Activated naive CD8-positive, alpha-beta T cell treated with anti-CD3 and anti-CD28 coated beads, Interleukin-2, amount 10 ng/mL, durations not matched to agents 7 days and 5 days (primary cell): ENCODE measurements at regions not wholly inside any gene's neighbourhood (a gene's known extent, or its start where the extent isn't known, plus 50 kb on each side); places are given as distances from the start of the nearest gene placed in this dataset.

Source experiments
- ATAC-seq: fragments of 150-1000 bp; cut with Tn5 transposase; one replicate; pipeline ENCODE4 v1.10.0; 2021; ENCODE audit warnings: low read depth, moderate library complexity
- POLR2A ChIA-PET: fragments of 350-600 bp; sonication (Branson Sonifier 250); formaldehyde crosslinking; loops from one replicate; lab custom pipeline; 2021; ENCODE audit warnings: antibody characterized with exemption; lab: Charles Lee
- DNase-seq: peaks from one replicate; pipeline ENCODE4 v3.0.0; 2021
- H3K27ac Mint-ChIP-seq: one replicate; pipeline ENCODE4 v1.8.0; 2022; ENCODE audit warnings: mild to moderate bottlenecking, mixed read lengths
- H3K27me3 Mint-ChIP-seq: one replicate; pipeline ENCODE4 v1.8.0; 2022; ENCODE audit warnings: mild to moderate bottlenecking, moderate library complexity, mixed read lengths
- H3K36me3 Mint-ChIP-seq: one replicate; pipeline ENCODE4 v1.8.0; 2021; ENCODE audit warnings: mild to moderate bottlenecking, mixed read lengths
- H3K4me1 Mint-ChIP-seq: one replicate; pipeline ENCODE4 v1.8.0; 2021; ENCODE audit warnings: mixed read lengths
- H3K4me3 Mint-ChIP-seq: one replicate; pipeline ENCODE4 v1.8.0; 2022; ENCODE audit warnings: mild to moderate bottlenecking, moderate library complexity, mixed read lengths
- H3K9me3 Mint-ChIP-seq: one replicate; pipeline ENCODE4 v1.8.0; 2021; ENCODE audit warnings: mixed read lengths

GRCh38 chr13:111844222-111844671, 222.7 kb upstream of the SOX1 start:
- peaks cover 1% of the 10 kb centered on the region for H3K9me3 Mint-ChIP-seq
- no peaks in the 10 kb centered on the region for H3K36me3 Mint-ChIP-seq
- no peak overlapping the region for H3K4me3 Mint-ChIP-seq
- POLR2A ChIA-PET: no interaction called here
- no peaks in the 10 kb centered on the region for H3K4me1 Mint-ChIP-seq
- ATAC-seq: no peak
- no peak overlapping the region for H3K27ac Mint-ChIP-seq
- DNase-seq: no peak
- H3K27me3 Mint-ChIP-seq: peaks cover 18% of the 10 kb centered on the region

GRCh38 chr13:111844682-111845081, 222.3 kb upstream of the SOX1 start:
- Mint-ChIP-seq H3K27ac (no peak overlapping the region), H3K27me3 (peaks cover 18% of the 10 kb centered on the region), H3K4me1 (no peaks in the 10 kb centered on the region), H3K9me3 (peaks cover 1% of the 10 kb centered on the region), H3K4me3 (no peak overlapping the region), H3K36me3 (no peaks in the 10 kb centered on the region)
- DNase-seq: no peak
- ATAC-seq: no peak
- POLR2A ChIA-PET: no interaction called here

DNA sequence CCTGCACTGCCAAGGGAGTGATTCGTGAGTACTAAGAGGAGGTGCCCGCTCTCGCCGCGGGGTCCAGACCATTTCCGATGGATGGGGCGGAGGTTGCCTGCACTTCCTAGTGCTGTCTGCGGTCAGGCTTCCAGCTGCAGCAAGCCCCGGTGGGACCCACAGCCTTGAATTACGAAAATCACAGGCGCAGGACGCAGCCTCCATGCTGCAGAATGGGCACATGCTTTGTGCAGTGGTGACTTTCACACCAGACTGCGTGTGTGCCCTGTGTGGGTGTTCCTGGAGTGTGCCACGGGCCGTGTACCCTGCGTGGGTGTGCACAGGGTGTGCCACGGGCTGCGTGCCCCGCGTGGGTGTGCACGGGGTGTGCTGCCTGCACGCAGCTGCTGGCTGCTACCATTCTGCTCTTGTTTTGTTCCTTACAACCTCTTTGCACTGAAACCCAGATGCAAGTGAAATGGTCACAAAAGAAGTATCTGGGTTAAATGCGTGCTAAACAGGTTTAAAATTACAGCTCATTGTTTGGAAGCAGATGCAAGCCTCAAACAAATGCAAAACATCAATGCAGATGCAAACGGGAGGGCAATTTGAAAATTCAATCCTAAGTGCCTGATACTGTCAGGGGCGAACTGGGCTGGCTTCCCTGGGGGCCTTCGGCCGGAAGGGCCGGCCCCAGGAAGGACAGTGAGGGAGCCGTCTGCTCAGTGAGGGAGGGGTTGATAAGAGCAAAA, 221.2 kb upstream of the SOX1 start:
- no peak overlapping the region for H3K4me3 Mint-ChIP-seq
- DNase-seq (no peak), ATAC-seq (no peak)
- H3K36me3 Mint-ChIP-seq: no peaks in the 10 kb centered on the region
- no peaks in the 10 kb centered on the region for H3K4me1 Mint-ChIP-seq
- POLR2A ChIA-PET: no interaction called here
- peaks cover 21% of the 10 kb centered on the region for H3K27me3 Mint-ChIP-seq
- no peak overlapping the region for H3K27ac Mint-ChIP-seq
- H3K9me3 Mint-ChIP-seq: peaks cover 1% of the 10 kb centered on the region

GRCh38 chr13:111846391-111847159, 220.4 kb upstream of the SOX1 start:
- DNase-seq (no peak), ATAC-seq (no peak)
- Mint-ChIP-seq H3K9me3 (peaks cover 1% of the 10 kb centered on the region), H3K27me3 (peaks cover 21% of the 10 kb centered on the region), H3K4me3 (no peak overlapping the region), H3K36me3 (no peaks in the 10 kb centered on the region), H3K4me1 (no peaks in the 10 kb centered on the region), H3K27ac (no peak overlapping the region)
- POLR2A ChIA-PET: no interaction called here

GRCh38 chr13:111847964-111848363, 219.0 kb upstream of the SOX1 start:
- Mint-ChIP-seq H3K27ac (no peak overlapping the region), H3K27me3 (peaks cover 21% of the 10 kb centered on the region), H3K4me3 (no peak overlapping the region), H3K4me1 (no peaks in the 10 kb centered on the region), H3K36me3 (no peaks in the 10 kb centered on the region), H3K9me3 (peaks cover 1% of the 10 kb centered on the region)
- no peak for ATAC-seq
- no peak for DNase-seq
- POLR2A ChIA-PET: no interaction called here

DNA sequence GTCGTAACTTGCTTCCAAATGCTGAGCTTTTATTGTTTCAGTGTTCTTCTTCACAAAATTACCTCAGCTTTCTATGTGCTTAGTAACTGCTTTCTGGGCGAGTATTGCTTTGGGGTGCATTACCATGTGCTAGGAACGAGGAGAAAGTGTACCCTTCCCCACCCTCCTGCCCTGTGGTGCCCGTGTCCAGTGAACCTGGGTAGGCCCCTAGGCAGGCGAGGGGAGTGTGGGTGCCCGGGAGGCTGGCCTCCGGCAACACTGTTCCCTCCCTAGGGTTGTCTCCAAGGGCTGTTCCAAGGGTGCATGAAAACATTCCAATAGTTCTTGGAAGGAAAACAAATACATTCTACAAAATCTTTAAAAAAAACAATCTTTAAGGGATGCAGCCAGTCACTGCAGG, 216.5 kb upstream of the SOX1 start:
- no peaks in the 10 kb centered on the region for H3K4me1 Mint-ChIP-seq
- POLR2A ChIA-PET: no interaction called here
- H3K36me3 Mint-ChIP-seq: no peaks in the 10 kb centered on the region
- H3K9me3 Mint-ChIP-seq: no peaks in the 10 kb centered on the region
- ATAC-seq: no peak
- H3K27me3 Mint-ChIP-seq: peaks cover 21% of the 10 kb centered on the region
- DNase-seq: no peak
- no peak overlapping the region for H3K27ac Mint-ChIP-seq
- H3K4me3 Mint-ChIP-seq: no peak overlapping the region

- POLR2A ChIA-PET: no interaction called here
- Mint-ChIP-seq H3K27ac (no peak overlapping the region), H3K36me3 (no peaks in the 10 kb centered on the region), H3K27me3 (peaks cover 17% of the 10 kb centered on the region), H3K4me1 (no peaks in the 10 kb centered on the region), H3K4me3 (no peak overlapping the region), H3K9me3 (no peaks in the 10 kb centered on the region)
- ATAC-seq (no peak), DNase-seq (no peak)
Observed at GRCh38 chr13:111850976-111851375, 216.0 kb upstream of the SOX1 start.

GRCh38 chr13:111852725-111853518, 214.0 kb upstream of the SOX1 start:
- no peak overlapping the region for H3K27ac Mint-ChIP-seq
- POLR2A ChIA-PET: no interaction called here
- no peaks in the 10 kb centered on the region for H3K4me1 Mint-ChIP-seq
- ATAC-seq (no peak), DNase-seq (no peak)
- peaks cover 3% of the 10 kb centered on the region for H3K27me3 Mint-ChIP-seq
- H3K4me3 Mint-ChIP-seq: no peak overlapping the region
- no peaks in the 10 kb centered on the region for H3K9me3 Mint-ChIP-seq
- no peaks in the 10 kb centered on the region for H3K36me3 Mint-ChIP-seq

DNA sequence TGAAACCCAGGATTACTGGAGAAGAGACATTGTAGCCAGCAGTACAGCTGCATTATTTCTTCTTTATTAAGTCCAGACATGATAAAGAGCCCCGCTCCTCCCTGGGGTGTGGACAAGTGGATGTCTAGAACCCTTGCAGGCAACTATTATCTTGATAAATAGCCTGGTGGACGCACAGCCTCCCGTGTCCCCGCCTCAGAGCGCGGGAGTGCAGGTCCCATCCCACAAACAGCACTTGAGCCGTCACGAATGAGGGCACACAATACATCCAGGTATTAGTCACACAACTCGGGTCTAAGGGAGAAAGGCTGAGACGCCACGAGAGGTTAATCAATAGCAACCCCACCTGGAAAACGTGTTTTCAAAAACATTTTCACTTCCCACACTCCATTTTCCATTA, 213.2 kb upstream of the SOX1 start:
- no peak for DNase-seq
- Mint-ChIP-seq H3K4me3 (no peak overlapping the region), H3K4me1 (no peaks in the 10 kb centered on the region), H3K27ac (no peak overlapping the region), H3K9me3 (no peaks in the 10 kb centered on the region), H3K36me3 (no peaks in the 10 kb centered on the region), H3K27me3 (peaks cover 3% of the 10 kb centered on the region)
- no peak for ATAC-seq
- POLR2A ChIA-PET: no interaction called here

DNA sequence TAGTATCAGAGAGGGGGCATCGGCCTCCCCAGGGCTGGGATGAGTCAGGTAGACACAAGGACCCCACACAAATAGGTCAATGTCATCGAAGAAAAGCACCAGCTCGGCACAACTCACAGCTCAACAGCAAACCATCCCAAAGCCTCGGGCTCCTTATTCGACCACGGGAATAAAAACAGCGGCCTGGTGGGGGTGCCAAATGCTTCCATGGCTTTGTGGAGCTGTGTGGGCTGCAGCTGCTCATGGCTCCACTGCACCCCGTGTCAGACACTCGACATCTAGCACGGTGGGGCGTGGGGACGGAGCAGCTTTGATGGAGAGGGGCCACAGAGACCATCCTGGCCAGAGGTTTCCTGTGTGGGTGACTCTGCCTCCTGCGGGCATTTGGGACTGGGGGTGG, 212.5 kb upstream of the SOX1 start:
- ATAC-seq: no peak
- POLR2A ChIA-PET: no interaction called here
- no peaks in the 10 kb centered on the region for H3K9me3 Mint-ChIP-seq
- H3K4me3 Mint-ChIP-seq: no peak overlapping the region
- DNase-seq: no peak
- H3K4me1 Mint-ChIP-seq: no peaks in the 10 kb centered on the region
- peaks cover 3% of the 10 kb centered on the region for H3K27me3 Mint-ChIP-seq
- no peaks in the 10 kb centered on the region for H3K36me3 Mint-ChIP-seq
- no peak overlapping the region for H3K27ac Mint-ChIP-seq

- Mint-ChIP-seq H3K27me3 (no peaks in the 10 kb centered on the region), H3K4me1 (no peaks in the 10 kb centered on the region), H3K27ac (no peak overlapping the region), H3K9me3 (no peaks in the 10 kb centered on the region), H3K4me3 (no peak overlapping the region), H3K36me3 (no peaks in the 10 kb centered on the region)
- DNase-seq (no peak), ATAC-seq (no peak)
- POLR2A ChIA-PET: no interaction called here
Observed at GRCh38 chr13:111855191-111855590, 211.8 kb upstream of the SOX1 start.

- no peaks in the 10 kb centered on the region for H3K9me3 Mint-ChIP-seq
- DNase-seq: no peak
- H3K27ac Mint-ChIP-seq: no peak overlapping the region
- POLR2A ChIA-PET: no interaction called here
- H3K4me3 Mint-ChIP-seq: no peak overlapping the region
- H3K36me3 Mint-ChIP-seq: no peaks in the 10 kb centered on the region
- H3K4me1 Mint-ChIP-seq: no peaks in the 10 kb centered on the region
- no peaks in the 10 kb centered on the region for H3K27me3 Mint-ChIP-seq
- ATAC-seq: no peak
Observed at GRCh38 chr13:111855786-111856185, 211.2 kb upstream of the SOX1 start.

- no peaks in the 10 kb centered on the region for H3K36me3 Mint-ChIP-seq
- no peak for DNase-seq
- H3K4me1 Mint-ChIP-seq: no peaks in the 10 kb centered on the region
- no peaks in the 10 kb centered on the region for H3K27me3 Mint-ChIP-seq
- H3K27ac Mint-ChIP-seq: no peak overlapping the region
- POLR2A ChIA-PET: no interaction called here
- no peak overlapping the region for H3K4me3 Mint-ChIP-seq
- no peak for ATAC-seq
- H3K9me3 Mint-ChIP-seq: peaks cover 2% of the 10 kb centered on the region
Observed at GRCh38 chr13:111856571-111856970, 210.4 kb upstream of the SOX1 start.
